Adrenal gland (tissue), 5 donors: ENCODE measurements at regions not wholly inside any gene's neighbourhood (a gene's known extent, or its start where the extent isn't known, plus 50 kb on each side); places are given as distances from the start of the nearest gene placed in this dataset.

Experiments used
- CTCF ChIP-seq, 6 experiments: fragments of 450-650 bp in 4 of 6; fragments of 200-600 bp in 2 of 6; sonication (generic) in 1 of 6; IDR thresholded peaks; 1 replicate in 5 of 6; 2 replicates in 1 of 6; pipeline versions ENCODE4 v1.5.1 to v1.8.0; 2016 to 2021; ENCODE audit warnings: antibody characterized with exemption in 6 of 6, mild to moderate bottlenecking in 2 of 6, moderate library complexity in 1 of 6
- POLR2A ChIP-seq, 2 donors: fragments of 450-650 bp; IDR thresholded peaks; one replicate each; pipeline ENCODE4 v1.6.1; 2017; ENCODE audit warnings: antibody characterized with exemption in 2 of 2, mild to moderate bottlenecking in 2 of 2, moderate library complexity in 1 of 2
- donor health status: DM: no; HTN: no; CAD: no.

GRCh38 chr4:38328989-38329729, 334.8 kb upstream of the KLF3 start:
- no peak for TF ChIP-seq CTCF (IDR thresholded peaks at IDR 0.05)
- TF ChIP-seq POLR2A (IDR thresholded peaks at IDR 0.05): no peak
